ENCODE measurements at regions not wholly inside any gene's neighbourhood (a gene's known extent, or its start where the extent isn't known, plus 50 kb on each side); places are given as distances from the start of the nearest gene placed in this dataset.

DNA sequence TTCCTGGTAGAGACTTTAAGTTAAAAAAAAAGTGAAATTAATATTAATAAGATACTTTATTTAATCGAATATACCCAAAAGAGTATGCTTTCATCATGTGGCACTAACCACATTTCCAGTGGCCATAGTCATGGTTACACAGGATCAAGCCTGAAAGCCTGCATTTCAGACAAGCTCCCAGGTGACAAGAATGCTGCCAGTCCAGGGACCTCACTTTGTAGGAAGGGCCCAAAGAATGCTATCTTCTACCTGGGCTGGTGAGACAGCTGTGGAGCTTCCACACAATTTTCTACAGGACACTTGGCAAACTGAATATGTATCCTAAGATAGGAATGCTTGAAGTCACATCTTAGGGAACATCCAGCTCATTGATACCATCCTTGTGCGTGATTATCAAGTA is 203.8 kb downstream of the AUH start:
- no peak for DNase-seq (ENCODE audit: low spot score)

DNA sequence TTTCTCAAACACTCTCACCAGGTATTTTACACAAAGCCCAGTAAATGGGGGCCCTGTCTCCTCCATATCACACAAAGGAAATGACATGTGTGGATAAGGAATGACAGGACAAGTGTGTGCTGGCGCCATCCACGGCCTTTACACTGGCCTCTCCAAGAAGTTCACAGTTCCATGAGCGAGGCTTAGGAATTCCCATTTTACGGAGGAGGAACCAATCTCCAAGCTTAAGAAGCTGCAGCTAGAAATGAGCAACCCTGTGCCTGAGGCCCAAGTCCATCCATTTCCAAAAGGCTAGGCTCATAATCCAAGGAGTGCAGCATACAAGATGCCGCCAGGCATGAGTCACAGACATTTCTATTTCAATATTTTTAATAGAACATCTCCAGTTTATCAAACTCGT is 203.4 kb downstream of the AUH start:
- no peak for DNase-seq (ENCODE audit: low spot score)

DNA sequence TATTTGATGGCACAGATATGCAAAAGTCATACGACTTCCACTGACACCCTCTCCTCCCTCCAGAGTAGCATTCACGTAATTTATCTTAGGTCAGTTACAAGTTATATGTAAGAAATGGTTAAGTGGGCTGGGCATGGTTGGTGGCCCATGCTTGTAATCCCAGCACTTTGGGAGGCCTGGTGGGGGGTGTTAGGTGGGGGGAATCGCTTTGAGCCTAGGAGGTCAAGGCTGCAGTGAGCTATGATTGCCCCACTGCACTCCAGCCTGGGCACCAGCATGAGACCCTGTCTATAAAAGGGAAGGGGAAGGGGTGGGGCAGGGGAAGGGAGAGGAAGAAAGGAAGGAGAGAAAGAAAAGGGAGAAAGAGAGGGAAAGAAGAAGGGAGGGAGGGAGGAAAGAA is 202.8 kb downstream of the AUH start:
- DNase-seq (ENCODE audit: low spot score): no peak

DNA sequence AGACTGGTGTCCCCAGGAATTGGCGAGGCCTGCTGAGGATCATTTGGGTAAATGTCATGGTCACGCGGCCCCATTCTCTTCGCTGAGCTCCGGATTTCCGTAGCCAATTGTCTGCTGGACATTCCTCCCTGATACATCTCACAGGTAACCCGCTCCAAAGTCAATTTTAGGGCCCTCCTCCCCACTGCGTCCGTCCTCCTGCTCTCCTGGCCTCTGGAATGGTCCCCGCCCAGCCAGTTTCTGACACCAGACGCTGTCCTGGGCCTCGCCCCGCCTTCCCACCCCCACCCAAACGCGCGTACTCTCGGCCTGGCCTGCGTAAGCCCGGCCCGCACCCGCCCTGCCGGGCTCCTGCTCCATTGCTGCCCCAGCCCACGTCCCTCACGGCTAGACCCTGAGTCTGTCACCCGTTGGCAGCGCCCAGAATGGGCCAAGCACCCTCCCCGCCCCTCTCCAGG is 202.0 kb downstream of the AUH start:
- no peak for DNase-seq (ENCODE audit: low spot score)

DNA sequence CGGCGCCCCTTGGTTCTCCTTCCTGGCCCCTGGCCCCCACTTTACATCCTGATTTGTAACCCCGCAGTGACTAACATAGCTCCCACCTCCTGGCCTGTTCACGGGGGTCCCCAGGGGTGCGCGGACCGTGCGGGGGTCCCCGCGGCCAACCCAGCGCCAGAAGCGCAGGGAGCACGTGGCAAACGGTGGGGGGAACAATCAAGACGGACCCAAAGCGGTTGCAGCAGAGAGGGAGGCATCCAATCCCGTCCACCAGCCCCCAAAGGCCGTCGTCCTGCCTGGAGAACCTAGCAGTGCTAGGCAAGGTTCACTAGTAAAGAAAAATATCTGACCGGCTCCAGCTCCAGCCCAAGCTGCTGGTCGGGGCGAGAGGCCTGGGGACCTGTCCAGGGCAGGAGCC is 201.5 kb downstream of the AUH start:
- no peak for DNase-seq (ENCODE audit: low spot score)

DNA sequence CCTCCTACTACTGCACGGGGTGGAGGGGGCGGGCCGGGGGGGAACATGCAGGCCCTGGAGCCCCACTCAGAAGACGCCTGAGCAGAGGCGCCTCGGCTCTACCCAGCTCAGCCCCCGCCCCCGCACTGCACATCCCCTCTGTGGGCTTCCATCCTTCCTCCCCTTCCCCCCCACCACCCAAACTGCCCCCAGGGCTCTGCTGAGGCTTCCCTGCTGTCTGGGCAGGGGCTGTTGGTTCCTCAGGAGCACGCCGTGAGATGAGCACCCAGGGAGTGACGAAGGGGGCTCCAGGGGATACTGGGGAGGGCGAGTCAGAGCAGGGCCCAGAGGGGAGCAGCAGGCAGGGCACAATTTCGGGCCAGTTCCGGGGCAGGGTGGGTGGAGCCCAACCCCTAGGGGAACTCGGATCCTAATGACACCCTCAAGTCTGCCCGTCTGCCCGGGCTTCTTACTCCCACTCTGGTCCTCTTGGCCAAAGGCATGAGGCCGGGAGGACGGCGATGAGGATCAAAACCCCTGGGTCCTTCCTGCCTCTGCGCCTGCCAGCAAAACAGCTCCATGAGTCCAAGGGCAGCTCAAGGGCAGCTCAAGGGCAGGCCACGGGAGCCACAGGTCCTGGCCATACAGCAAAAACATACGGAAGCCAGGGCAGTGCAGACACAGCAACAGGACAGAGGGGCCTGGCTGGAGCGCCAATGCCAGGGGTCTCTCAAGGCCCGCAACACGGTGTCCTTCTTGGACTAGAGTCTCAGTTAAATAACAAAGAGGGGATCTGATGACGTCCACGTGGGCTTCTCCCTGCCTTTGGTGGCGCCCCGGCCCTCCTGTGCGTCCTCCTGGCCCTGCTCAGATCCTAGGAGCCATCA is 200.9 kb downstream of the AUH start:
- DNase-seq (ENCODE audit: low spot score): no peak

DNA sequence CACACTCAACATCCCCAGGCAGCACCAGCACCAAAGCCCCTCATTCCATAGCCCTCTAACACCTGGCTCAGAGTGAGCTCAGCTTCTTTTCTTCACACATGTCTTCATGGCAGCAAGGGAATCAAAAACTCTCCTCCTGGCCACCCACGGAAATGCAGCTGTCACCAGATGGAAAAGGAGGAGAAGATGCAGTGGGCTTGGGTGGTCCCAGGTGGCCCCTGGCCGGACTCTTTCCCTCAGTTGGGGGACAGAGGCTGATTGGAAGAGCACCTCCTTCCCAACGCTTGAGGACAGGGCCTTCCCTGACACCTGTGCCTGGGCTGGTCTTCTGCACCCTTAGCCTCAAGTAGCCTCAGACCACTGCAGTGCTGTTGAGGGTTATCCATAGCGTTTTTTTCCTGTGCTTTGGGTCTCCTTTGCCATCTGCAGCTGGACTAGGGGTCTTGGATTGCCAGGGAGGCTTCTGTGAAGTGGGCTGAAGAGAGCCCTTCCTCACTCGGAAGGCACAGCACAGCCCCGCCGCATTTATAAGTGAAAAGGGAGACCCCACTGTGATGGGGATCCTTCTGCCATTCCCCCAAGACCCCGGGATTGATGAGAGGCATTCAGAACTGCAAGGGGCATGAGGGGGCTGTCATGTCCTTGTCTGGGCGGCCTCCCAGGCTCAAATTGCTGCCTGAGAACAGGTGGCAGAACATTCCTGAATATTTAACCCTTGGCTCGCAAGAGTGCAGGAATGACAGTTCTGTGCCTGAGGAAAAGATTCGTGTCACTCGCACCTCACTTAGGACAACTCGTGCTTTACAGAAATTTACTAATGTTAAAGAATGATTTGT is 200.0 kb downstream of the AUH start:
- DNase-seq (ENCODE audit: low spot score): no peak

DNA sequence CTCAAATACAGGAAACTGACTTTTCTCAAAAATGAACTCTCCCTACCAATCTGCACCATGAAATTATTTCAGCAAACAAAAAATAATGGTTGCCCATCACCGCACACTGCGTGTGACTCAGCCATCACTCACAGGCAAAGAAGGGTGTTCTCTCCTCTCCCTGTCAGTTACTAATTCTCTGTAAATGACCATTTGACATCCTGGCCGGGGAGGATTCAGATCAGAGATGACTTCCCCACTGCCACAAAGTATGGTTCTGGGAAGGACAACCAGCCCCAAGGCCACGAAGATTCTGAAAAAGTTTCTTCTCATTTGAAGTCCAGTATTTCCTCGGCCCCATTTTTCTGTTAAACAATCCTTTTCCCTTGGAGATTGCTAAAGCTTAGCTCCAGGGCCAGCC is 199.4 kb downstream of the AUH start:
- DNase-seq (ENCODE audit: low spot score): no peak

DNA sequence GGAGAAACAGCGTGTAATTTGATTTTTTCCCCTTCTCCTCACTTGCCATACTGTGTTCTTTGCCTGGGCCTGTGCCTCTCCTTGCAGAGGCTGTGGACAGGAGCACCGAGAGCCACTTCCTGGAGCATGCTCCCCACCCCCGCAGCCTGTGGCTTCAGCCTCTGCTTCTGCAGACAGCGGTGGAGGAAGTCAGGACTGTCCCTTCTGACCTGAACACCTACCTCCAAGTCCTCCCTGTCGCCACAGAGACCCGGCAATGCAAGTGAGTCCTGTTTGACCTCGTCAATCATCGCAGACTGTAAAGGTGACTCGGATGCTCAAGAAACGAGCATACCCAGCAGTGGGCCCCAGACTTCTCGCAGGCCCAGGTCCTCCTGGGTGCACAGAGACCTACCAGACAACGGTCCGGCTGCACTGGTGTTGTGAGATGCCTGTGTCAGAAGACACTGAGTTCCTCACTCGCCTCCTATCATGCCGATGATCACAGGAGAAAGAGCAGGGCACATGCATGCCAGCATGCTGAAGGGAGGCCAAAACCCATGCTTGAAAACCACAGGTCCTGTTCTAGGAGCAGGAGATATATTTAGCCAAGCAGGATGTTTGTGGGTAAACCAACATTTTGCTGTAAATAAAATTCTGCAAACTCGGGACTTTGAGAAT is 198.8 kb downstream of the AUH start:
- DNase-seq (ENCODE audit: low spot score): no peak

DNA sequence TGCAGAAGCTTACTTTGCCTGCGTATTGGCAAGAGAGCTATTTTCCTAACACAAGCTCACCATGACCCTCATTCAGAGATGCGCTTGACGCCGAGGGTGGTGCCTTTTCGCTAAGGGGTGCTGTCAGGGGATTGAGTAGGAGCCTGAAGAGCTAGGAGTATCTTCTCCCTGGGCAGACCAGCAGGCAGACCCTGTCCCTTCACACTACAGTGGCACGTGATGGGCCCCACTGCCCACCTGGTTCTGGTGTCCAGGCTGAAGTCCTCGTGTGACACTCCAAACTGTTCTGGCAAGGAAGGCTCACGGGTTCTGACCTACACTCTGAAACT is 198.3 kb downstream of the AUH start:
- DNase-seq (ENCODE audit: low spot score): no peak

DNA sequence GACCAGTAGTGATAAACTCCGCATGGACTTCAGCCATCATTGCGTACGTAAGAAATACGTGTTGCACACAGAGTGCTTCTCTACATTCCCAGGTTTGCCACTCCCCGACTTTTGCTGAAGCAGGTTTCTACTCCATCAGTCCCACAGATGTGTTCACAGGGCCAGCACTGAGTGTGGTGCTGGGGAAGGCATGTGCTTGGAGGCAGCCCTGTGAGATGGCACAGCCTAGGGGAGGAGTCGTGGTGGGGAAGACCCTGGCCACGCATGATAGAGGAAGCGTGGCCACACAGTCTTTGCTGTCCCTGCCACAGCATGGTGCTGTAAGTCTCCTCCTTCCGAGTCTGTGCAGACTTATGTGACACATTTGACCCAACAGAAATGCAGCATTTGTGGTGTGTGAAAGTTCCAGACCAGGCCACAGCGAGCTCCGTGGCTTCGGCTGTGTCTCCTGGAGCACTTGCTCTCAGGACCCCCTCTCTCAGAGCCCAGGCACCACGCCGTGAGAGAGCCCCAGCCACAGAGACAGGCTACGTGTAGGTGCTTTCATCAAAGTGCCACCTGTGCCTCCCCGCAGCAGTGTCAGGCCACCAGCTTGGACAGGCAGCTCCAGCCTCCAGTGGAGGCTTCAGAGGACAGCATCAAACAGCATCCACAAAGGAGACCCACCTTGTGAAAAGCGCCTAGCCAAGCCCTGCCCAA is 197.8 kb downstream of the AUH start:
- DNase-seq (ENCODE audit: low spot score): no peak

Measured in iPS-NIHi11 (cell line).